ENCODE measurements at regions not wholly inside any gene's neighbourhood (a gene's known extent, or its start where the extent isn't known, plus 50 kb on each side); places are given as distances from the start of the nearest gene placed in this dataset.

GRCh38 chr3:139101396-139101795 lies 56.7 kb upstream of the PRR23C start:
- H3K27me3 ChIP-seq, result no peaks in the 10 kb centered on the region
- DNase-seq (ENCODE audit: low spot score in 2 of 2), result no peak
- intact Hi-C loops (cut with DNase I; ENCODE audit: low total_unique reads), result no loop called here
- no peak for TF ChIP-seq POLR2AphosphoS5 (IDR thresholded peaks at IDR 0.05)
- no peak for TF ChIP-seq POLR2A (IDR thresholded peaks at IDR 0.05)
- no peak for TF ChIP-seq CTCF (IDR thresholded peaks at IDR 0.05)
- H3K27ac ChIP-seq, result no peak overlapping the region
- H3K4me1 ChIP-seq, result no peaks in the 10 kb centered on the region
- H3K36me3 ChIP-seq, result no peaks in the 10 kb centered on the region
- peaks cover 0 to 6% of the 10 kb centered on the region in 2 donors for H3K9me3 ChIP-seq
- H3K4me3 ChIP-seq, result no peak overlapping the region

GRCh38 chr3:139103484-139103883 lies 58.8 kb upstream of the PRR23C start:
- peaks cover 0 to 6% of the 10 kb centered on the region in 2 donors for H3K9me3 ChIP-seq
- H3K27me3 ChIP-seq, result no peaks in the 10 kb centered on the region
- DNase-seq (ENCODE audit: low spot score in 2 of 2), result no peak
- H3K4me3 ChIP-seq, result no peak overlapping the region
- no peaks in the 10 kb centered on the region for H3K36me3 ChIP-seq
- H3K27ac ChIP-seq, result no peak overlapping the region
- intact Hi-C loops (cut with DNase I; ENCODE audit: low total_unique reads), result no loop called here
- H3K4me1 ChIP-seq, result no peaks in the 10 kb centered on the region
- TF ChIP-seq CTCF (IDR thresholded peaks at IDR 0.05) (no peak), POLR2A (IDR thresholded peaks at IDR 0.05) (no peak), POLR2AphosphoS5 (IDR thresholded peaks at IDR 0.05) (no peak)

- Histone ChIP-seq H3K4me3 (no peak overlapping the region), H3K27me3 (no peaks in the 10 kb centered on the region), H3K4me1 (no peaks in the 10 kb centered on the region), H3K9me3 (peaks cover 0 to under 1% of the 10 kb centered on the region in 2 donors), H3K36me3 (no peaks in the 10 kb centered on the region), H3K27ac (no peak overlapping the region)
- DNase-seq (ENCODE audit: low spot score in 2 of 2), result no peak
- intact Hi-C loops (cut with DNase I; ENCODE audit: low total_unique reads), result no loop called here
- TF ChIP-seq POLR2AphosphoS5 (IDR thresholded peaks at IDR 0.05), result no peak
- TF ChIP-seq CTCF (IDR thresholded peaks at IDR 0.05), result no peak
- TF ChIP-seq POLR2A (IDR thresholded peaks at IDR 0.05), result no peak
Measured at GRCh38 chr3:139104062-139104461, 59.4 kb upstream of the PRR23C start.

- no peaks in the 10 kb centered on the region for H3K27me3 ChIP-seq
- intact Hi-C loops (cut with DNase I; ENCODE audit: low total_unique reads), result no loop called here
- no peak overlapping the region for H3K27ac ChIP-seq
- TF ChIP-seq POLR2A (IDR thresholded peaks at IDR 0.05), result no peak
- no peak for TF ChIP-seq CTCF (IDR thresholded peaks at IDR 0.05)
- no peak for TF ChIP-seq POLR2AphosphoS5 (IDR thresholded peaks at IDR 0.05)
- no peaks in the 10 kb centered on the region for H3K36me3 ChIP-seq
- no peaks in the 10 kb centered on the region for H3K4me1 ChIP-seq
- H3K4me3 ChIP-seq, result no peak overlapping the region
- no peak for DNase-seq (ENCODE audit: low spot score in 2 of 2)
- H3K9me3 ChIP-seq, result no peaks in the 10 kb centered on the region
Measured at GRCh38 chr3:139105154-139105702, 60.5 kb upstream of the PRR23C start.

GRCh38 chr3:139106013-139106932 lies 61.6 kb upstream of the PRR23C start:
- no peaks in the 10 kb centered on the region for H3K27me3 ChIP-seq
- no peak overlapping the region for H3K4me3 ChIP-seq
- intact Hi-C loops (cut with DNase I; ENCODE audit: low total_unique reads), result no loop called here
- H3K9me3 ChIP-seq, result no peaks in the 10 kb centered on the region
- H3K4me1 ChIP-seq, result no peaks in the 10 kb centered on the region
- H3K27ac ChIP-seq, result no peak overlapping the region
- TF ChIP-seq POLR2AphosphoS5 (IDR thresholded peaks at IDR 0.05), result no peak
- TF ChIP-seq CTCF (IDR thresholded peaks at IDR 0.05), result no peak
- TF ChIP-seq POLR2A (IDR thresholded peaks at IDR 0.05), result no peak
- H3K36me3 ChIP-seq, result no peaks in the 10 kb centered on the region
- DNase-seq (ENCODE audit: low spot score in 2 of 2), result no peak
